Body of pancreas (tissue), 4 donors: ENCODE measurements at regions not wholly inside any gene's neighbourhood (a gene's known extent, or its start where the extent isn't known, plus 50 kb on each side); places are given as distances from the start of the nearest gene placed in this dataset.

Experiments used
- ATAC-seq: fragments of 150-250 bp; one replicate; pipeline ENCODE4 v1.9.1; 2016
- DNase-seq, 4 donors: peaks; one replicate each; pipeline ENCODE4 v3.0.0-alpha.2; 2019
- H3K27ac ChIP-seq, 4 donors: fragments of 200-600 bp; sonication (generic); 1 replicate in 3 of 4; 2 replicates in 1 of 4; pipeline versions ENCODE4 v1.5.1 to v1.6.1; 2016 to 2019; ENCODE audit warnings: mild to moderate bottlenecking in 1 of 4, mixed read lengths in 1 of 4, moderate library complexity in 1 of 4
- H3K27me3 ChIP-seq, 2 donors: fragments of 200-600 bp; sonication (generic); one replicate each; pipeline ENCODE4 v1.6.0; 2016; ENCODE audit warnings: mild to moderate bottlenecking in 1 of 2
- H3K36me3 ChIP-seq, 2 donors: fragments of 200-600 bp; sonication (generic); replicated peaks in 1 of 2; 2 replicates each; pipeline ENCODE4 v1.5.1; 2016; ENCODE audit warnings: low read depth in 2 of 2; ENCODE audit not compliant: insufficient read depth in 1 of 2
- H3K4me1 ChIP-seq: fragments of 200-600 bp; sonication (generic); one replicate; pipeline ENCODE4 v1.6.0; 2016
- H3K4me3 ChIP-seq, 2 donors: fragments of 200-600 bp; sonication (generic); 1 replicate in 1 of 2; 2 replicates in 1 of 2; pipeline ENCODE4 v1.5.1; 2016 to 2019
- H3K9me3 ChIP-seq, 3 donors: fragments of 200-600 bp; sonication (generic); 1 replicate in 2 of 3; 2 replicates in 1 of 3; pipeline ENCODE4 v1.5.1; 2016
- CTCF ChIP-seq, 7 experiments: fragments of 450-650 bp in 4 of 7; fragments of 200-600 bp in 3 of 7; sonication (generic) in 3 of 7; IDR thresholded peaks; one replicate each; pipeline ENCODE4 v1.5.1; 2016 to 2019; ENCODE audit warnings: antibody characterized with exemption in 7 of 7
- POLR2A ChIP-seq, 3 donors: fragments of 450-650 bp; IDR thresholded peaks; one replicate each; pipeline ENCODE4 v1.6.1; 2016; ENCODE audit warnings: antibody characterized with exemption in 3 of 3, mild to moderate bottlenecking in 2 of 3
- WGBS, 2 donors: methylation state at CpG; one replicate each; pipeline ENCODE4 v1.1.5; 2017; 5-methylcytosine and 5-hydroxymethylcytosine counted together
- intact Hi-C: fragments of 100-400 bp; cut with DNase I; formaldehyde crosslinking; loops from one replicate; pipeline ENCODE4 v1.15.1; 2023

DNA sequence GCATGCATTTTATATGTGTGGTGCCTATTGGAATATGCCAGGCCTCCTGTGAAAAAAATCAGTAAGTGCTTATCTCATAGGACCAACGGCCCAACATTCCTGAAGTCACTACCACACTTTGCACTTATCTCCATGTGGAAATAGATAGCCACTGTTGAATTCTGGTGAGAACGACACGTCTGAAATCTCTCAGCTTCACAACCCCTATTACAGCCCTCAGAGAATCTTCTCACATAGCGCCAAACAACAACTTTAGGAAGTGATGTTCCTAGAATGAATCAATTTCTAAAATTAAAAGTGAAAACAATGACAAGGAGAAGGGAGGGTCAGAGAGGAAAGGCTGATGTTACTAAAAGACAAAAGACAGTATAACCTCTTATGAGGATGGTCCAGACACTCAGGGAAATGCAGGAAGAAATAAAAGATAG is 270.8 kb upstream of the BTG1 start:
- Histone ChIP-seq H3K9me3 (no peaks in the 10 kb centered on the region), H3K4me1 (peaks cover 3% of the 10 kb centered on the region), H3K4me3 (no peak overlapping the region), H3K27me3 (no peaks in the 10 kb centered on the region), H3K27ac (no peak overlapping the region), H3K36me3 (no peaks in the 10 kb centered on the region)
- intact Hi-C loops: no loop called here
- no peak for ATAC-seq
- no peak for TF ChIP-seq CTCF (IDR thresholded peaks at IDR 0.05)
- no peak for DNase-seq
- 34 to 43% methylated on average over 4 of the region's 4 CpGs for WGBS, 2 donors

- no peaks in the 10 kb centered on the region for H3K9me3 ChIP-seq
- H3K36me3 ChIP-seq: no peaks in the 10 kb centered on the region
- no peak for TF ChIP-seq POLR2A (IDR thresholded peaks at IDR 0.05)
- no peak overlapping the region for H3K27ac ChIP-seq
- 67 to 68% methylated on average over 5 of the region's 5 CpGs for WGBS, 2 donors
- ATAC-seq (no peak), DNase-seq (no peak)
- H3K4me3 ChIP-seq: no peak overlapping the region
- intact Hi-C loops: no loop called here
- no peaks in the 10 kb centered on the region for H3K4me1 ChIP-seq
- H3K27me3 ChIP-seq: no peaks in the 10 kb centered on the region
Measured at GRCh38 chr12:92414170-92415070, 268.8 kb upstream of the BTG1 start.

- no peaks in the 10 kb centered on the region for H3K9me3 ChIP-seq
- H3K27ac ChIP-seq: no peak overlapping the region
- no peak overlapping the region for H3K4me3 ChIP-seq
- intact Hi-C loops: no loop called here
- no peaks in the 10 kb centered on the region for H3K36me3 ChIP-seq
- TF ChIP-seq CTCF (IDR thresholded peaks at IDR 0.05) (no peak), POLR2A (IDR thresholded peaks at IDR 0.05) (no peak)
- H3K27me3 ChIP-seq: no peaks in the 10 kb centered on the region
- no peaks in the 10 kb centered on the region for H3K4me1 ChIP-seq
- WGBS, 2 donors: 95 to 98% methylated on average over 3 of the region's 3 CpGs
- ATAC-seq (no peak), DNase-seq (no peak)
Measured at GRCh38 chr12:92413286-92413685, 267.6 kb upstream of the BTG1 start.

DNA sequence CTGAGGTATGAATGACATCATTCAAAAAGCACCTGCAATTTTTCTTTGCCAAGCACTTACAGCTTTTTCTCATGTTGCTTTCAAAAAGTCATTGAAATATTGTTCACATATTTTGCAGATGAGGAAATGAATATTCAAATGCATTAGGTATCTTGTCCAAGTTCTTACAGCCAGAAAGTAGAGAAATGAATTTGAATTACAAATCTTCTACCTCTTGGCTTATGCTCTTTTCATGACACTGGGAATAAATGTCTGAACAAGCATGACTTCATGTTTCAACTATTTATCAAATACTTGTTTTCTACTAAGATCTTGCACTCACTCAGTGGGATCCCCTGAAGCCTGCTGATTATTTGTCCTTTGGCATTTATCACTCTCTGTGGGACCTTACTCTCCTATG is 267.2 kb upstream of the BTG1 start:
- no peak overlapping the region for H3K4me3 ChIP-seq
- DNase-seq (no peak), ATAC-seq (no peak)
- no peak overlapping the region for H3K27ac ChIP-seq
- H3K9me3 ChIP-seq: no peaks in the 10 kb centered on the region
- intact Hi-C loops: no loop called here
- H3K4me1 ChIP-seq: no peaks in the 10 kb centered on the region
- no peak for TF ChIP-seq CTCF (IDR thresholded peaks at IDR 0.05)
- TF ChIP-seq POLR2A (IDR thresholded peaks at IDR 0.05): no peak
- no peaks in the 10 kb centered on the region for H3K36me3 ChIP-seq
- H3K27me3 ChIP-seq: no peaks in the 10 kb centered on the region

- Histone ChIP-seq H3K27ac (no peak overlapping the region), H3K4me3 (no peak overlapping the region), H3K27me3 (no peaks in the 10 kb centered on the region), H3K9me3 (no peaks in the 10 kb centered on the region), H3K4me1 (no peaks in the 10 kb centered on the region), H3K36me3 (no peaks in the 10 kb centered on the region)
- 44 to 49% methylated on average over 2 of the region's 2 CpGs for WGBS, 2 donors
- intact Hi-C loops: no loop called here
- DNase-seq (no peak), ATAC-seq (no peak)
- TF ChIP-seq CTCF (IDR thresholded peaks at IDR 0.05) (no peak), POLR2A (IDR thresholded peaks at IDR 0.05) (no peak)
Measured at GRCh38 chr12:92411687-92412086, 266.0 kb upstream of the BTG1 start.
